MCF 10A (cell line): ENCODE measurements at regions not wholly inside any gene's neighbourhood (a gene's known extent, or its start where the extent isn't known, plus 50 kb on each side); places are given as distances from the start of the nearest gene placed in this dataset.

Experiments used
- BruUV-seq: library from RNA; stranded (reverse); fragments of 400-500 nt; replicated peaks from 2 replicates; lab custom pipeline; 2021; lab: Mats Ljungman, UMichigan
- CTCF ChIA-PET: fragments of 300-600 bp; sonication (Branson Sonifier 250); formaldehyde crosslinking; extraction: SDS; loops from one replicate; lab custom pipeline; 2021; ENCODE audit warnings: antibody characterized with exemption, inconsistent platforms; lab: Yijun Ruan, JAX
- POLR2A ChIA-PET: fragments of 300-600, 350-650 bp; sonication (Branson Sonifier 250); formaldehyde crosslinking; extraction: SDS; loops from one replicate; lab custom pipeline; 2020; ENCODE audit warnings: antibody characterized with exemption, inconsistent platforms; lab: Yijun Ruan, JAX
- DNase-seq: peaks from one replicate; pipeline ENCODE4 v3.0.0-alpha.2; 2018; ENCODE audit not compliant: unreplicated experiment
- H3K27ac Mint-ChIP-seq: one replicate; pipeline ENCODE4 v1.8.0; 2022; ENCODE audit warnings: mild to moderate bottlenecking, low read depth, mixed read lengths; ENCODE audit not compliant: unreplicated experiment
- H3K27me3 Mint-ChIP-seq: one replicate; pipeline ENCODE4 v1.8.0; 2022; ENCODE audit warnings: mixed read lengths; ENCODE audit not compliant: insufficient read depth, unreplicated experiment
- H3K36me3 Mint-ChIP-seq: one replicate; pipeline ENCODE4 v1.8.0; 2022; ENCODE audit warnings: mild to moderate bottlenecking, moderate library complexity, mixed read lengths; ENCODE audit not compliant: insufficient read depth, unreplicated experiment
- H3K4me1 Mint-ChIP-seq: one replicate; pipeline ENCODE4 v1.8.0; 2022; ENCODE audit warnings: mixed read lengths; ENCODE audit not compliant: insufficient read depth, unreplicated experiment
- H3K4me3 Mint-ChIP-seq: one replicate; pipeline ENCODE4 v1.8.0; 2022; ENCODE audit warnings: mild to moderate bottlenecking, moderate library complexity, mixed read lengths; ENCODE audit not compliant: unreplicated experiment
- H3K9me3 Mint-ChIP-seq: one replicate; pipeline ENCODE4 v1.8.0; 2022; ENCODE audit warnings: mixed read lengths; ENCODE audit not compliant: unreplicated experiment
- CTCF ChIP-seq: fragments of 200-600 bp; IDR thresholded peaks from one replicate; pipeline ENCODE4 v1.8.0; 2022; ENCODE audit warnings: antibody characterized with exemption, mild to moderate bottlenecking; ENCODE audit not compliant: unreplicated experiment
- intact Hi-C: fragments of 100-400 bp; cut with micrococcal nuclease; formaldehyde crosslinking; loops from 2 replicates; pipeline ENCODE4 v1.14.1; 2022

- intact Hi-C loops, result loop anchor here (10.0 kb wide), 1 partner anchor 113 kb away; no protein-coding TSS in a partner anchor
- Mint-ChIP-seq H3K9me3 (no peaks in the 10 kb centered on the region), H3K4me1 (no peaks in the 10 kb centered on the region), H3K27ac (no peak overlapping the region), H3K27me3 (no peaks in the 10 kb centered on the region), H3K4me3 (no peak overlapping the region), H3K36me3 (no peaks in the 10 kb centered on the region)
- peak; percentile 12 for DNase-seq
- POLR2A ChIA-PET, result interaction anchor here (0.8 kb wide), 1 partner anchor 10 kb away, joined by 4 read pairs; no protein-coding TSS in a partner anchor
- CTCF ChIA-PET, result interaction anchor here (1.8 kb wide), 1 partner anchor 13 kb away, joined by 10 read pairs; no protein-coding TSS in a partner anchor
- no peak for TF ChIP-seq CTCF
- no TSS peak for BruUV-seq
Observed at GRCh38 chr12:67148265-67148664, 120.9 kb upstream of the CAND1 start.

- ChIA-PET POLR2A (no interaction called here), CTCF (no interaction called here)
- TF ChIP-seq CTCF, result no peak
- no peak for DNase-seq
- intact Hi-C loops, result no loop called here
- Mint-ChIP-seq H3K4me1 (peaks cover 10% of the 10 kb centered on the region), H3K27me3 (no peaks in the 10 kb centered on the region), H3K4me3 (no peak overlapping the region), H3K9me3 (no peaks in the 10 kb centered on the region), H3K27ac (no peak overlapping the region), H3K36me3 (no peaks in the 10 kb centered on the region)
- no TSS peak for BruUV-seq
Observed at GRCh38 chr12:67151886-67152285, 117.3 kb upstream of the CAND1 start.

GRCh38 chr12:67152451-67152850 lies 116.7 kb upstream of the CAND1 start:
- intact Hi-C loops, result no loop called here
- DNase-seq, result no peak
- BruUV-seq, result no TSS peak
- ChIA-PET POLR2A (no interaction called here), CTCF (no interaction called here)
- TF ChIP-seq CTCF, result no peak
- H3K36me3 Mint-ChIP-seq, result no peaks in the 10 kb centered on the region
- H3K9me3 Mint-ChIP-seq, result no peaks in the 10 kb centered on the region
- H3K27me3 Mint-ChIP-seq, result no peaks in the 10 kb centered on the region
- no peak overlapping the region for H3K4me3 Mint-ChIP-seq
- no peak overlapping the region for H3K27ac Mint-ChIP-seq
- peaks cover 10% of the 10 kb centered on the region for H3K4me1 Mint-ChIP-seq

- Mint-ChIP-seq H3K9me3 (no peaks in the 10 kb centered on the region), H3K4me3 (no peak overlapping the region), H3K36me3 (no peaks in the 10 kb centered on the region), H3K27ac (no peak overlapping the region), H3K27me3 (peaks cover 18% of the 10 kb centered on the region), H3K4me1 (peaks cover 10% of the 10 kb centered on the region)
- TF ChIP-seq CTCF, result no peak
- intact Hi-C loops, result no loop called here
- BruUV-seq, result no TSS peak
- no peak for DNase-seq
- POLR2A ChIA-PET, result interaction anchor here (1.2 kb wide), 1 partner anchor 114 kb away, joined by 3 read pairs; no protein-coding TSS in a partner anchor
- CTCF ChIA-PET, result interaction anchor here (0.6 to 1.4 kb wide), 3 partner anchors 9 to 65 kb away, joined by 3 to 4 read pairs (median 3); no protein-coding TSS in a partner anchor
Observed at GRCh38 chr12:67154901-67155300, 114.3 kb upstream of the CAND1 start.
